GM23338 (cell line): ENCODE measurements at regions not wholly inside any gene's neighbourhood (a gene's known extent, or its start where the extent isn't known, plus 50 kb on each side); places are given as distances from the start of the nearest gene placed in this dataset.

Experiments used
- ATAC-seq: fragments of 200-7000 bp; cut with Tn5 transposase; 3 replicates; pipeline ENCODE4 v1.9.1; 2020
- DNase-seq: peaks from one replicate; pipeline ENCODE4 v3.0.0-alpha.2; 2015; ENCODE audit warnings: low spot score
- H2AFZ ChIP-seq: fragments of 200-600 bp; sonication (generic); 2 replicates; pipeline ENCODE4 v1.8.0; 2016; ENCODE audit warnings: antibody characterized with exemption, mild to moderate bottlenecking, moderate library complexity
- H3F3A ChIP-seq: fragments of 200-600 bp; sonication (generic); replicated peaks from 2 replicates; pipeline ENCODE4 v1.8.0; 2017; ENCODE audit warnings: antibody characterized with exemption, mixed run types, low read depth
- H3K27ac ChIP-seq: fragments of 200-600 bp; sonication (generic); 2 replicates; pipeline ENCODE4 v1.6.1; 2016; ENCODE audit warnings: low read depth
- H3K27me3 ChIP-seq: fragments of 200-600 bp; sonication (generic); 2 replicates; pipeline ENCODE4 v1.8.0; 2016; ENCODE audit warnings: mild to moderate bottlenecking, mixed run types, moderate library complexity; ENCODE audit not compliant: insufficient read depth
- H3K36me3 ChIP-seq: fragments of 200-600 bp; sonication (generic); 2 replicates; pipeline ENCODE4 v1.8.0; 2016; ENCODE audit warnings: mild to moderate bottlenecking; ENCODE audit not compliant: insufficient read depth
- H3K4me1 ChIP-seq: fragments of 200-600 bp; sonication (generic); 2 replicates; pipeline ENCODE4 v1.8.0; 2016; ENCODE audit warnings: mild to moderate bottlenecking, moderate library complexity; ENCODE audit not compliant: insufficient read depth
- H3K4me2 ChIP-seq: fragments of 200-600 bp; sonication (generic); 2 replicates; pipeline ENCODE4 v1.7.1; 2017; ENCODE audit warnings: mixed run types
- H3K4me3 ChIP-seq: fragments of 200-600 bp; sonication (generic); 2 replicates; pipeline ENCODE4 v1.6.1; 2016; ENCODE audit warnings: mixed run types
- H3K79me2 ChIP-seq: fragments of 200-600 bp; sonication (generic); replicated peaks from 2 replicates; pipeline ENCODE4 v1.8.0; 2017; ENCODE audit warnings: mild to moderate bottlenecking; ENCODE audit not compliant: insufficient read depth
- H3K9me2 ChIP-seq: fragments of 200-600 bp; sonication (generic); 2 replicates; pipeline ENCODE4 v1.8.0; 2017; ENCODE audit not compliant: insufficient read depth
- H4K20me1 ChIP-seq: fragments of 200-600 bp; sonication (generic); replicated peaks from 2 replicates; pipeline ENCODE4 v1.8.0; 2017; ENCODE audit warnings: mild to moderate bottlenecking; ENCODE audit not compliant: insufficient read depth
- H3K27ac Mint-ChIP-seq: 2 replicates; pipeline ENCODE4 v1.8.0; 2020; ENCODE audit warnings: inconsistent platforms, mild to moderate bottlenecking, moderate library complexity, mixed read lengths
- H3K27me3 Mint-ChIP-seq: 3 replicates; pipeline ENCODE4 v1.8.0; 2022; ENCODE audit warnings: low read depth, mild to moderate bottlenecking, moderate library complexity, mixed read lengths, inconsistent platforms; ENCODE audit not compliant: insufficient read depth, poor library complexity
- H3K36me3 Mint-ChIP-seq: 3 replicates; pipeline ENCODE4 v1.8.0; 2021; ENCODE audit warnings: low read depth, mild to moderate bottlenecking, inconsistent platforms, moderate library complexity, mixed read lengths
- H3K4me1 Mint-ChIP-seq: 3 replicates; pipeline ENCODE4 v1.8.0; 2020; ENCODE audit warnings: mild to moderate bottlenecking, inconsistent platforms, mixed read lengths
- H3K4me3 Mint-ChIP-seq: 3 replicates; pipeline ENCODE4 v1.8.0; 2021; ENCODE audit warnings: moderate library complexity, mild to moderate bottlenecking, inconsistent platforms, mixed read lengths
- H3K9me3 Mint-ChIP-seq: 3 replicates; pipeline ENCODE4 v1.8.0; 2020; ENCODE audit warnings: moderate library complexity, mild to moderate bottlenecking, inconsistent platforms, mixed read lengths
- CREB1 ChIP-seq: fragments of 250-450 bp; sonication (Bioruptor Pico); IDR thresholded peaks from 2 replicates; pipeline ENCODE4 v1.5.0; 2020; ENCODE audit warnings: low read depth, mild to moderate bottlenecking, moderate library complexity
- EZH2 ChIP-seq: fragments of 200-600 bp; sonication (generic); IDR thresholded peaks from one replicate; pipeline ENCODE4 v1.8.0; 2017; ENCODE audit warnings: antibody characterized with exemption, mild to moderate bottlenecking, low read depth; ENCODE audit not compliant: unreplicated experiment
- EZH2phosphoT487 ChIP-seq: fragments of 200-600 bp; sonication (generic); IDR thresholded peaks from one replicate; pipeline ENCODE4 v1.8.1; 2018; ENCODE audit warnings: antibody characterized with exemption; ENCODE audit not compliant: unreplicated experiment
- JUNB ChIP-seq: IDR thresholded peaks from one replicate; pipeline ENCODE4 v1.6.1; 2016; ENCODE audit warnings: antibody characterized with exemption; ENCODE audit not compliant: unreplicated experiment
- NANOG ChIP-seq: IDR thresholded peaks from 2 replicates; pipeline ENCODE4 v1.6.1; 2016; ENCODE audit warnings: antibody characterized with exemption, borderline replicate concordance
- POLR2AphosphoS5 ChIP-seq: IDR thresholded peaks from 2 replicates; pipeline ENCODE4 v1.6.1; 2016; ENCODE audit warnings: antibody characterized with exemption, low read depth
- STAT1 ChIP-seq: IDR thresholded peaks from one replicate; pipeline ENCODE4 v1.6.1; 2016; ENCODE audit warnings: antibody characterized with exemption; ENCODE audit not compliant: unreplicated experiment
- ZNF114 ChIP-seq: fragments of 250-450 bp; sonication (Bioruptor Pico); IDR thresholded peaks from 2 replicates; pipeline ENCODE4 v1.5.0; 2020; ENCODE audit warnings: mild to moderate bottlenecking, moderate library complexity
- ZNF331 ChIP-seq: fragments of 250-450 bp; sonication (Bioruptor Pico); IDR thresholded peaks from 2 replicates; pipeline ENCODE4 v1.5.0; 2020; ENCODE audit warnings: low read depth, mild to moderate bottlenecking, moderate library complexity
- ZNF462 ChIP-seq: fragments of 250-450 bp; sonication (Bioruptor Pico); IDR thresholded peaks from 2 replicates; pipeline ENCODE4 v1.5.0; 2020; ENCODE audit warnings: mild to moderate bottlenecking, moderate library complexity
- TF ChIP-seq, protein P1 (sequence below): IDR thresholded peaks from one replicate; pipeline ENCODE4 v1.6.1; 2018; ENCODE audit warnings: antibody characterized with exemption; ENCODE audit not compliant: unreplicated experiment
- TF ChIP-seq, protein P2 (sequence below), 2 experiments: fragments of 200-600 bp in 1 of 2; sonication (generic) in 1 of 2; conservative IDR thresholded peaks; 2 replicates each; pipeline versions ENCODE4 v1.5.1 to v1.6.1; 2016 to 2017; ENCODE audit warnings: antibody characterized with exemption in 2 of 2, low read depth in 2 of 2, mild to moderate bottlenecking in 2 of 2, moderate library complexity in 1 of 2
- TF ChIP-seq, protein P3 (sequence below): IDR thresholded peaks from 2 replicates; pipeline ENCODE4 v1.6.1; 2016; ENCODE audit warnings: antibody characterized with exemption

DNA sequence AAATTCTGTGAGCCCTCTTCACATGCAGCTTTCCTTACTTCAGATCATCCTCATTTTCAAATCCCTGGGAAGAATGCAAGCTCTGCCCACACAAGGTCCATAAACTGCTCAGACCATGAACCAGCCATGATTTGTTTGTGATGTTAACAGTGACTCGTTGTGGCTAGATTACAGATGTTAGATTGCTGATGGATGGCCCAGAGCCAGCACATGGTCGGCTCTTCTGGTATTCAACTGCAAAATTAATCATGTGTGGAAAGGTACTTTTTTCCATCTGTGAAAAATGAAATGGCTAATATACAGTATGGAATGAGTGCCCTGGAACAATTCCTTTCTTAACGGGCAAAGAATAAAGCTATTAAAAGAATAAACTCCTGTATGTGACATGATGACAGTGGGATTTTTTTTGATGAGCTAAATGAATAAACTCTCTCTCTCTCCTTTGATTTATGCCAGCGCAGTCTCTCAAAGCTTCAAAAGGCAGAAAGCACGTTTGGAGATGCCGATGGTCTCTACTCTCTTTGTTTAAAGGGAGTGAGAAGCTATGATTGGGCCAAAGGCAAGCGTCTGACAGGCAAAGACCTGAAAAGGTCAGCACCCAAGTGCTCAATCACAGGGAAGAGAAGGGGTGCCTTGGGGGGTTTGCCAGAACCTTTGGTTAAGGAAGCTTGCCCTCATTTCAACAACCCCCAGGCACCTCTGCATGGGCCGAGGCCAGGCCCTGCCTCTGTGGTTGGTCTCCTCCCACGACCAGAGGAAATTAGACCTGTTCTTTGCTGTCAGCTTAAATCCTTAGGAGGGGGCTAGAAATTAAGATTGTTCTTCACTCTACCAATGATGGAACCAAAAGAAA lies 444.0 kb upstream of the NFE2L3 start:
- peaks cover 12% of the 10 kb centered on the region; the same call in 2 of the 3 replicates for H3K9me3 Mint-ChIP-seq
- Histone ChIP-seq H2AFZ (no peak overlapping the region), H4K20me1 (no peaks in the 10 kb centered on the region), H3K4me2 (no peak overlapping the region), H3K36me3 (no peaks in the 10 kb centered on the region), H3F3A (no peaks in the 10 kb centered on the region), H3K27ac (no peak overlapping the region), H3K4me1 (no peaks in the 10 kb centered on the region), H3K4me3 (no peak overlapping the region), H3K79me2 (no peaks in the 10 kb centered on the region), H3K9me2 (no peaks in the 10 kb centered on the region), H3K27me3 (no peaks in the 10 kb centered on the region)
- ATAC-seq (no peak), DNase-seq (no peak)
- no peaks in the 10 kb centered on the region for H3K27me3 Mint-ChIP-seq
- no peaks in the 10 kb centered on the region; the same call in 2 of the 3 replicates for H3K36me3 Mint-ChIP-seq
- TF ChIP-seq STAT1 (no peak), ZNF114 (no peak), ZNF462 (CRISPR knock-in tag) (no peak), ZNF331 (CRISPR knock-in tag) (no peak), JUNB (no peak), POLR2AphosphoS5 (no peak), EZH2 (no peak), EZH2phosphoT487 (no peak), NANOG (no peak), CREB1 (CRISPR knock-in tag) (no peak)
- TF ChIP-seq, protein P1, sequence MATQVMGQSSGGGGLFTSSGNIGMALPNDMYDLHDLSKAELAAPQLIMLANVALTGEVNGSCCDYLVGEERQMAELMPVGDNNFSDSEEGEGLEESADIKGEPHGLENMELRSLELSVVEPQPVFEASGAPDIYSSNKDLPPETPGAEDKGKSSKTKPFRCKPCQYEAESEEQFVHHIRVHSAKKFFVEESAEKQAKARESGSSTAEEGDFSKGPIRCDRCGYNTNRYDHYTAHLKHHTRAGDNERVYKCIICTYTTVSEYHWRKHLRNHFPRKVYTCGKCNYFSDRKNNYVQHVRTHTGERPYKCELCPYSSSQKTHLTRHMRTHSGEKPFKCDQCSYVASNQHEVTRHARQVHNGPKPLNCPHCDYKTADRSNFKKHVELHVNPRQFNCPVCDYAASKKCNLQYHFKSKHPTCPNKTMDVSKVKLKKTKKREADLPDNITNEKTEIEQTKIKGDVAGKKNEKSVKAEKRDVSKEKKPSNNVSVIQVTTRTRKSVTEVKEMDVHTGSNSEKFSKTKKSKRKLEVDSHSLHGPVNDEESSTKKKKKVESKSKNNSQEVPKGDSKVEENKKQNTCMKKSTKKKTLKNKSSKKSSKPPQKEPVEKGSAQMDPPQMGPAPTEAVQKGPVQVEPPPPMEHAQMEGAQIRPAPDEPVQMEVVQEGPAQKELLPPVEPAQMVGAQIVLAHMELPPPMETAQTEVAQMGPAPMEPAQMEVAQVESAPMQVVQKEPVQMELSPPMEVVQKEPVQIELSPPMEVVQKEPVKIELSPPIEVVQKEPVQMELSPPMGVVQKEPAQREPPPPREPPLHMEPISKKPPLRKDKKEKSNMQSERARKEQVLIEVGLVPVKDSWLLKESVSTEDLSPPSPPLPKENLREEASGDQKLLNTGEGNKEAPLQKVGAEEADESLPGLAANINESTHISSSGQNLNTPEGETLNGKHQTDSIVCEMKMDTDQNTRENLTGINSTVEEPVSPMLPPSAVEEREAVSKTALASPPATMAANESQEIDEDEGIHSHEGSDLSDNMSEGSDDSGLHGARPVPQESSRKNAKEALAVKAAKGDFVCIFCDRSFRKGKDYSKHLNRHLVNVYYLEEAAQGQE: no peak
- TF ChIP-seq, protein P2, sequence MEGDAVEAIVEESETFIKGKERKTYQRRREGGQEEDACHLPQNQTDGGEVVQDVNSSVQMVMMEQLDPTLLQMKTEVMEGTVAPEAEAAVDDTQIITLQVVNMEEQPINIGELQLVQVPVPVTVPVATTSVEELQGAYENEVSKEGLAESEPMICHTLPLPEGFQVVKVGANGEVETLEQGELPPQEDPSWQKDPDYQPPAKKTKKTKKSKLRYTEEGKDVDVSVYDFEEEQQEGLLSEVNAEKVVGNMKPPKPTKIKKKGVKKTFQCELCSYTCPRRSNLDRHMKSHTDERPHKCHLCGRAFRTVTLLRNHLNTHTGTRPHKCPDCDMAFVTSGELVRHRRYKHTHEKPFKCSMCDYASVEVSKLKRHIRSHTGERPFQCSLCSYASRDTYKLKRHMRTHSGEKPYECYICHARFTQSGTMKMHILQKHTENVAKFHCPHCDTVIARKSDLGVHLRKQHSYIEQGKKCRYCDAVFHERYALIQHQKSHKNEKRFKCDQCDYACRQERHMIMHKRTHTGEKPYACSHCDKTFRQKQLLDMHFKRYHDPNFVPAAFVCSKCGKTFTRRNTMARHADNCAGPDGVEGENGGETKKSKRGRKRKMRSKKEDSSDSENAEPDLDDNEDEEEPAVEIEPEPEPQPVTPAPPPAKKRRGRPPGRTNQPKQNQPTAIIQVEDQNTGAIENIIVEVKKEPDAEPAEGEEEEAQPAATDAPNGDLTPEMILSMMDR (conservative IDR thresholded peaks at IDR 0.05; ENCODE audit: low read depth in 2 of 2): no peak
- TF ChIP-seq, protein P3, sequence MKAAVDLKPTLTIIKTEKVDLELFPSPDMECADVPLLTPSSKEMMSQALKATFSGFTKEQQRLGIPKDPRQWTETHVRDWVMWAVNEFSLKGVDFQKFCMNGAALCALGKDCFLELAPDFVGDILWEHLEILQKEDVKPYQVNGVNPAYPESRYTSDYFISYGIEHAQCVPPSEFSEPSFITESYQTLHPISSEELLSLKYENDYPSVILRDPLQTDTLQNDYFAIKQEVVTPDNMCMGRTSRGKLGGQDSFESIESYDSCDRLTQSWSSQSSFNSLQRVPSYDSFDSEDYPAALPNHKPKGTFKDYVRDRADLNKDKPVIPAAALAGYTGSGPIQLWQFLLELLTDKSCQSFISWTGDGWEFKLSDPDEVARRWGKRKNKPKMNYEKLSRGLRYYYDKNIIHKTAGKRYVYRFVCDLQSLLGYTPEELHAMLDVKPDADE: no peak
- peaks cover 7% of the 10 kb centered on the region for H3K4me1 Mint-ChIP-seq
- no peak overlapping the region for H3K4me3 Mint-ChIP-seq
- no peak overlapping the region for H3K27ac Mint-ChIP-seq
